ENCODE measurements at regions not wholly inside any gene's neighbourhood (a gene's known extent, or its start where the extent isn't known, plus 50 kb on each side); places are given as distances from the start of the nearest gene placed in this dataset.

GRCh38 chr7:52294942-52295341 lies 740.5 kb upstream of the POM121L12 start:
- Histone ChIP-seq H3K27ac (ENCODE audit: low read depth, low read length) (no peak overlapping the region), H3K36me3 (ENCODE audit: control insufficient read depth in 5 of 5, insufficient read depth in 5 of 5, low read length in 5 of 5) (no peaks in the 10 kb centered on the region), H3K9ac (ENCODE audit: low read length in 5 of 5) (no peak overlapping the region), H3K4me3 (ENCODE audit: low read depth in 1 of 5, low read length in 5 of 5) (no peak overlapping the region), H3K9me3 (ENCODE audit: control insufficient read depth in 5 of 5, low read length in 5 of 5) (peaks cover 0 to 16% (median 10%) of the 10 kb centered on the region in 5 donors), H3K4me1 (ENCODE audit: control insufficient read depth in 5 of 5, insufficient read depth in 5 of 5, low read length in 5 of 5) (no peaks in the 10 kb centered on the region), H3K27me3 (ENCODE audit: control insufficient read depth in 5 of 5, insufficient read depth in 4 of 5, low read length in 5 of 5) (no peaks in the 10 kb centered on the region)

GRCh38 chr7:52289247-52289646 lies 746.2 kb upstream of the POM121L12 start:
- no peaks in the 10 kb centered on the region for H3K36me3 ChIP-seq (ENCODE audit: control insufficient read depth in 5 of 5, insufficient read depth in 5 of 5, low read length in 5 of 5)
- H3K4me1 ChIP-seq (ENCODE audit: control insufficient read depth in 5 of 5, insufficient read depth in 5 of 5, low read length in 5 of 5): no peaks in the 10 kb centered on the region
- no peak overlapping the region for H3K27ac ChIP-seq (ENCODE audit: low read depth, low read length)
- H3K4me3 ChIP-seq (ENCODE audit: low read depth in 1 of 5, low read length in 5 of 5): no peak overlapping the region
- H3K9me3 ChIP-seq (ENCODE audit: control insufficient read depth in 5 of 5, low read length in 5 of 5): no peaks in the 10 kb centered on the region
- H3K9ac ChIP-seq (ENCODE audit: low read length in 5 of 5): no peak overlapping the region
- no peaks in the 10 kb centered on the region for H3K27me3 ChIP-seq (ENCODE audit: control insufficient read depth in 5 of 5, insufficient read depth in 4 of 5, low read length in 5 of 5)

- Histone ChIP-seq H3K27me3 (ENCODE audit: control insufficient read depth in 5 of 5, insufficient read depth in 4 of 5, low read length in 5 of 5) (no peaks in the 10 kb centered on the region), H3K36me3 (ENCODE audit: control insufficient read depth in 5 of 5, insufficient read depth in 5 of 5, low read length in 5 of 5) (no peaks in the 10 kb centered on the region), H3K4me1 (ENCODE audit: control insufficient read depth in 5 of 5, insufficient read depth in 5 of 5, low read length in 5 of 5) (no peaks in the 10 kb centered on the region), H3K9me3 (ENCODE audit: control insufficient read depth in 5 of 5, low read length in 5 of 5) (no peaks in the 10 kb centered on the region), H3K4me3 (ENCODE audit: low read depth in 1 of 5, low read length in 5 of 5) (no peak overlapping the region), H3K9ac (ENCODE audit: low read length in 5 of 5) (no peak overlapping the region), H3K27ac (ENCODE audit: low read depth, low read length) (no peak overlapping the region)
Observed at GRCh38 chr7:52287698-52288097, 747.7 kb upstream of the POM121L12 start.

GRCh38 chr7:52285689-52286088 lies 749.7 kb upstream of the POM121L12 start:
- Histone ChIP-seq H3K9ac (ENCODE audit: low read length in 5 of 5) (no peak overlapping the region), H3K4me1 (ENCODE audit: control insufficient read depth in 5 of 5, insufficient read depth in 5 of 5, low read length in 5 of 5) (no peaks in the 10 kb centered on the region), H3K4me3 (ENCODE audit: low read depth in 1 of 5, low read length in 5 of 5) (no peak overlapping the region), H3K27ac (ENCODE audit: low read depth, low read length) (no peak overlapping the region), H3K9me3 (ENCODE audit: control insufficient read depth in 5 of 5, low read length in 5 of 5) (peaks cover 0 to 4% (median 0%) of the 10 kb centered on the region in 5 donors), H3K36me3 (ENCODE audit: control insufficient read depth in 5 of 5, insufficient read depth in 5 of 5, low read length in 5 of 5) (no peaks in the 10 kb centered on the region), H3K27me3 (ENCODE audit: control insufficient read depth in 5 of 5, insufficient read depth in 4 of 5, low read length in 5 of 5) (no peaks in the 10 kb centered on the region)

- Histone ChIP-seq H3K4me3 (ENCODE audit: low read depth in 1 of 5, low read length in 5 of 5) (no peak overlapping the region), H3K4me1 (ENCODE audit: control insufficient read depth in 5 of 5, insufficient read depth in 5 of 5, low read length in 5 of 5) (no peaks in the 10 kb centered on the region), H3K9ac (ENCODE audit: low read length in 5 of 5) (no peak overlapping the region), H3K36me3 (ENCODE audit: control insufficient read depth in 5 of 5, insufficient read depth in 5 of 5, low read length in 5 of 5) (no peaks in the 10 kb centered on the region), H3K27me3 (ENCODE audit: control insufficient read depth in 5 of 5, insufficient read depth in 4 of 5, low read length in 5 of 5) (no peaks in the 10 kb centered on the region), H3K9me3 (ENCODE audit: control insufficient read depth in 5 of 5, low read length in 5 of 5) (peaks cover 0 to 4% (median 0%) of the 10 kb centered on the region in 5 donors), H3K27ac (ENCODE audit: low read depth, low read length) (no peak overlapping the region)
Observed at GRCh38 chr7:52283335-52283734, 752.1 kb upstream of the POM121L12 start.

- Histone ChIP-seq H3K27me3 (ENCODE audit: control insufficient read depth in 5 of 5, insufficient read depth in 4 of 5, low read length in 5 of 5) (no peaks in the 10 kb centered on the region), H3K4me1 (ENCODE audit: control insufficient read depth in 5 of 5, insufficient read depth in 5 of 5, low read length in 5 of 5) (no peaks in the 10 kb centered on the region), H3K36me3 (ENCODE audit: control insufficient read depth in 5 of 5, insufficient read depth in 5 of 5, low read length in 5 of 5) (no peaks in the 10 kb centered on the region), H3K9ac (ENCODE audit: low read length in 5 of 5) (no peak overlapping the region), H3K4me3 (ENCODE audit: low read depth in 1 of 5, low read length in 5 of 5) (peak overlapping the region in 1 of 5 donors; percentile 7), H3K27ac (ENCODE audit: low read depth, low read length) (no peak overlapping the region), H3K9me3 (ENCODE audit: control insufficient read depth in 5 of 5, low read length in 5 of 5) (peaks cover 0 to 6% (median 0%) of the 10 kb centered on the region in 5 donors)
Observed at GRCh38 chr7:52273685-52274610, 761.5 kb upstream of the POM121L12 start.

- Histone ChIP-seq H3K36me3 (ENCODE audit: control insufficient read depth in 5 of 5, insufficient read depth in 5 of 5, low read length in 5 of 5) (no peaks in the 10 kb centered on the region), H3K27me3 (ENCODE audit: control insufficient read depth in 5 of 5, insufficient read depth in 4 of 5, low read length in 5 of 5) (no peaks in the 10 kb centered on the region), H3K9ac (ENCODE audit: low read length in 5 of 5) (no peak overlapping the region), H3K4me3 (ENCODE audit: low read depth in 1 of 5, low read length in 5 of 5) (no peak overlapping the region), H3K4me1 (ENCODE audit: control insufficient read depth in 5 of 5, insufficient read depth in 5 of 5, low read length in 5 of 5) (no peaks in the 10 kb centered on the region), H3K9me3 (ENCODE audit: control insufficient read depth in 5 of 5, low read length in 5 of 5) (peaks cover 0 to 6% (median 0%) of the 10 kb centered on the region in 5 donors), H3K27ac (ENCODE audit: low read depth, low read length) (no peak overlapping the region)
Observed at GRCh38 chr7:52271703-52272102, 763.7 kb upstream of the POM121L12 start.

- no peaks in the 10 kb centered on the region for H3K4me1 ChIP-seq (ENCODE audit: control insufficient read depth in 5 of 5, insufficient read depth in 5 of 5, low read length in 5 of 5)
- H3K36me3 ChIP-seq (ENCODE audit: control insufficient read depth in 5 of 5, insufficient read depth in 5 of 5, low read length in 5 of 5): no peaks in the 10 kb centered on the region
- no peaks in the 10 kb centered on the region for H3K27me3 ChIP-seq (ENCODE audit: control insufficient read depth in 5 of 5, insufficient read depth in 4 of 5, low read length in 5 of 5)
- H3K9me3 ChIP-seq (ENCODE audit: control insufficient read depth in 5 of 5, low read length in 5 of 5): peaks cover 0 to 6% (median 0%) of the 10 kb centered on the region in 5 donors
- H3K9ac ChIP-seq (ENCODE audit: low read length in 5 of 5): no peak overlapping the region
- H3K27ac ChIP-seq (ENCODE audit: low read depth, low read length): no peak overlapping the region
- no peak overlapping the region for H3K4me3 ChIP-seq (ENCODE audit: low read depth in 1 of 5, low read length in 5 of 5)
Observed at GRCh38 chr7:52270301-52270700, 765.1 kb upstream of the POM121L12 start.

GRCh38 chr7:52269669-52270068 lies 765.8 kb upstream of the POM121L12 start:
- Histone ChIP-seq H3K4me1 (ENCODE audit: control insufficient read depth in 5 of 5, insufficient read depth in 5 of 5, low read length in 5 of 5) (no peaks in the 10 kb centered on the region), H3K9me3 (ENCODE audit: control insufficient read depth in 5 of 5, low read length in 5 of 5) (peaks cover 0 to 6% (median 0%) of the 10 kb centered on the region in 5 donors), H3K9ac (ENCODE audit: low read length in 5 of 5) (no peak overlapping the region), H3K27ac (ENCODE audit: low read depth, low read length) (no peak overlapping the region), H3K36me3 (ENCODE audit: control insufficient read depth in 5 of 5, insufficient read depth in 5 of 5, low read length in 5 of 5) (no peaks in the 10 kb centered on the region), H3K27me3 (ENCODE audit: control insufficient read depth in 5 of 5, insufficient read depth in 4 of 5, low read length in 5 of 5) (no peaks in the 10 kb centered on the region), H3K4me3 (ENCODE audit: low read depth in 1 of 5, low read length in 5 of 5) (no peak overlapping the region)

- no peaks in the 10 kb centered on the region for H3K27me3 ChIP-seq (ENCODE audit: control insufficient read depth in 5 of 5, insufficient read depth in 4 of 5, low read length in 5 of 5)
- no peak overlapping the region for H3K9ac ChIP-seq (ENCODE audit: low read length in 5 of 5)
- no peak overlapping the region for H3K27ac ChIP-seq (ENCODE audit: low read depth, low read length)
- H3K4me3 ChIP-seq (ENCODE audit: low read depth in 1 of 5, low read length in 5 of 5): no peak overlapping the region
- H3K4me1 ChIP-seq (ENCODE audit: control insufficient read depth in 5 of 5, insufficient read depth in 5 of 5, low read length in 5 of 5): no peaks in the 10 kb centered on the region
- no peaks in the 10 kb centered on the region for H3K36me3 ChIP-seq (ENCODE audit: control insufficient read depth in 5 of 5, insufficient read depth in 5 of 5, low read length in 5 of 5)
- no peaks in the 10 kb centered on the region for H3K9me3 ChIP-seq (ENCODE audit: control insufficient read depth in 5 of 5, low read length in 5 of 5)
Observed at GRCh38 chr7:52261057-52261456, 774.4 kb upstream of the POM121L12 start.

Measured in subcutaneous abdominal adipose tissue (tissue), 5 donors.